Panc1 (cell line): ENCODE measurements at regions not wholly inside any gene's neighbourhood (a gene's known extent, or its start where the extent isn't known, plus 50 kb on each side); places are given as distances from the start of the nearest gene placed in this dataset.

Experiments
- ATAC-seq: fragments of 200-7000 bp; cut with Tn5 transposase; 2 replicates; pipeline ENCODE4 v1.9.1; 2020; ENCODE audit warnings: mild to moderate bottlenecking, moderate library complexity
- BruUV-seq: library from RNA; stranded (reverse); fragments of 400-500 nt; replicated peaks from 2 replicates; lab custom pipeline; 2021; lab: Mats Ljungman, UMichigan
- CTCF ChIA-PET: fragments of 300-600 bp; sonication (Branson Sonifier 250); formaldehyde crosslinking; loops from one replicate; lab custom pipeline; 2022; ENCODE audit warnings: antibody characterized with exemption; lab: Charles Lee
- POLR2A ChIA-PET: fragments of 300-600 bp; sonication (Branson Sonifier 250); formaldehyde crosslinking; loops from one replicate; lab custom pipeline; 2022; ENCODE audit warnings: antibody characterized with exemption; lab: Charles Lee
- DNase-seq: peaks from one replicate; pipeline ENCODE4 v3.0.0-alpha.2; 2010; ENCODE audit warnings: low read depth, low spot score
- H3K27ac ChIP-seq: 2 replicates; pipeline ENCODE4 v1.5.1; 2011; ENCODE audit warnings: mild to moderate bottlenecking, low read length, inconsistent platforms
- H3K27me3 ChIP-seq: fragments of 200-500 bp; sonication (Bioruptor generic); 2 replicates; pipeline ENCODE4 v1.6.0; 2014; ENCODE audit warnings: low read length, inconsistent platforms; ENCODE audit not compliant: control insufficient read depth, insufficient read depth
- H3K36me3 ChIP-seq: fragments of 200-500 bp; sonication (Bioruptor generic); 2 replicates; pipeline ENCODE4 v1.5.1; 2014; ENCODE audit warnings: inconsistent platforms, mild to moderate bottlenecking, low read length, moderate library complexity; ENCODE audit not compliant: control insufficient read depth, insufficient read depth
- H3K4me1 ChIP-seq: 2 replicates; pipeline ENCODE4 v1.5.1; 2011; ENCODE audit warnings: inconsistent platforms, mild to moderate bottlenecking, low read length, moderate library complexity; ENCODE audit not compliant: control insufficient read depth, insufficient read depth
- H3K4me3 ChIP-seq, 2 experiments: 2 replicates each; pipeline ENCODE4 v1.5.1; 2011 to 2012; ENCODE audit warnings: low read depth in 2 of 2, low read length in 2 of 2, mild to moderate bottlenecking in 2 of 2, inconsistent platforms in 1 of 2, moderate library complexity in 1 of 2
- H3K9me3 ChIP-seq: fragments of 200-500 bp; sonication (Bioruptor generic); 2 replicates; pipeline ENCODE4 v1.5.1; 2014; ENCODE audit warnings: low read depth, mild to moderate bottlenecking, inconsistent platforms, low read length, moderate library complexity; ENCODE audit not compliant: control insufficient read depth, insufficient read depth
- CTCF ChIP-seq: fragments of 450-650 bp; IDR thresholded peaks from 2 replicates; pipeline ENCODE4 v1.5.1; 2017; ENCODE audit warnings: mild to moderate bottlenecking
- POLR2AphosphoS5 ChIP-seq: IDR thresholded peaks from 2 replicates; pipeline ENCODE4 v1.6.1; 2012; ENCODE audit warnings: mild to moderate bottlenecking, low read depth, low read length, moderate library complexity
- REST ChIP-seq, 2 experiments: IDR thresholded peaks; 2 replicates each; pipeline ENCODE4 v1.6.1; 2011 to 2012; ENCODE audit warnings: low read depth in 2 of 2, control low read depth in 1 of 2, low read length in 1 of 2, mild to moderate bottlenecking in 1 of 2, moderate library complexity in 1 of 2; ENCODE audit not compliant: insufficient read depth in 1 of 2
- SIN3A ChIP-seq: IDR thresholded peaks from 2 replicates; pipeline ENCODE4 v1.6.1; 2012; ENCODE audit warnings: low read depth, mild to moderate bottlenecking, low read length, moderate library complexity, borderline replicate concordance; ENCODE audit not compliant: insufficient read depth
- TCF7L2 ChIP-seq: IDR thresholded peaks from 2 replicates; pipeline ENCODE4 v1.6.1; 2011; ENCODE audit warnings: mild to moderate bottlenecking, low read depth, low read length, inconsistent platforms
- in situ Hi-C: cut with HindIII; loops from 2 replicates; pipeline ENCODE4 v1.10.0; 2016; ENCODE audit warnings: low sequenced_read_pairs, low pct_unique_long_range_greater_than_20kb
- intact Hi-C: fragments of 100-400 bp; cut with micrococcal nuclease; formaldehyde crosslinking; loops from one replicate; pipeline ENCODE4 v1.10.0; 2022; ENCODE audit not compliant: unreplicated experiment

DNA sequence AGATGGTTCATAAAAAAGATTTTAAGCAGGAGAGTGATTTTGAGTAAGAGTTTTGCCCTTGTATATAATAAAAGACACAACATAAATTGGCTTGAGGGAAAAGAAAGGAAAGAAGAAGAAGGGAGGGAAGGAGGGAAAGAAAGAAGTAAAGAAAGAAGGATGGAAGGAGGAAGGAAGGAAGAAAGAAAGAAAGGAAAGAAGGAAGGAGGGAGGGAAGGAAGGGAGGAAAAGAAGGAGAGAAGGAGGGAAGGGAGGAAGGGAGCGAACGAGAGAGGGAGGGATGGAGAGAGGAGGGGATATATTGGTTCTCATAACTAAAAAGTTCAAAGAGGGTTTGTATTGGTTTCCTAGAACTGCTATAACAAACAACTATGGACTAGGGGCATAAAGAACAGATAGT is 62.2 kb upstream of the PAX7 start:
- ATAC-seq, result no peak
- TF ChIP-seq CTCF, result no peak
- no peak overlapping the region for H3K27ac ChIP-seq
- ChIA-PET CTCF (no interaction called here), POLR2A (no interaction called here)
- intact Hi-C loops, result loop anchor here (10.0 kb wide), 1 partner anchor 644 kb away; no protein-coding TSS in a partner anchor
- BruUV-seq, result no TSS peak
- H3K27me3 ChIP-seq, result no peaks in the 10 kb centered on the region; the same call in 1 of the 2 replicates
- in situ Hi-C loops, result no loop called here
- no peaks in the 10 kb centered on the region for H3K4me1 ChIP-seq
- H3K36me3 ChIP-seq, result no peaks in the 10 kb centered on the region
- H3K4me3 ChIP-seq, result no peak overlapping the region
- no peaks in the 10 kb centered on the region for H3K9me3 ChIP-seq
- no peak for DNase-seq

DNA sequence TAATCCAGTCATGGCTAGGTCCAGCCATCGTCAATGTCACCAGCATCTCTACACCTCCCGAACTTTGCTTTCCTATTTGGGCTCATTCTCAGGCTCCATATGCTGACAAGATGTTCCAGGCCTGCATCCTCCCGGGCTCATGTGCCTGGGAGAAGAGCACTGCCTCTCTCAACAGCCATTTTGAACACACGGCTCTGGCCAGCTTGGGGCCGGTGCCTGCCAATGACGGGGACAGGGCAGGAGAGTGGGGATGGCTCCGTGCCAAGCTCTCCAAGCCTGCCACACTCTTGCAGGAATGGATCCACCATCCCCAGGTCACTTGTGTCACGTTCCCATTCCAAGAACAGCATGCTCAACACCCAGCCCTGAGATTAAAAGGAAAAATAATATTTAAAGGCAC is 61.4 kb upstream of the PAX7 start:
- ChIA-PET CTCF (no interaction called here), POLR2A (interaction anchor here (0.6 kb wide), 1 partner anchor 22 kb away, joined by 3 read pairs; no protein-coding TSS in a partner anchor)
- H3K27me3 ChIP-seq, result no peaks in the 10 kb centered on the region; the same call in 1 of the 2 replicates
- ATAC-seq (no peak), DNase-seq (no peak)
- intact Hi-C loops (loop anchor here (10.0 kb wide), 1 partner anchor 644 kb away; no protein-coding TSS in a partner anchor), in situ Hi-C loops (no loop called here)
- H3K4me3 ChIP-seq, result no peak overlapping the region
- H3K4me1 ChIP-seq, result no peaks in the 10 kb centered on the region
- no peaks in the 10 kb centered on the region for H3K36me3 ChIP-seq
- TF ChIP-seq SIN3A (no peak), CTCF (no peak), POLR2AphosphoS5 (no peak), REST (IDR thresholded peaks at IDR 0.05; ENCODE audit: insufficient read depth in 1 of 2, low read depth in 2 of 2, low read length in 1 of 2) (no peak), TCF7L2 (no peak)
- BruUV-seq, result no TSS peak
- no peak overlapping the region for H3K27ac ChIP-seq
- no peaks in the 10 kb centered on the region for H3K9me3 ChIP-seq
